K562 (cell line): ENCODE measurements at regions not wholly inside any gene's neighbourhood (a gene's known extent, or its start where the extent isn't known, plus 50 kb on each side); places are given as distances from the start of the nearest gene placed in this dataset.

Source experiments
- ATAC-seq: fragments of 200-7000 bp; cut with Tn5 transposase; 3 replicates; pipeline ENCODE4 v1.9.1; 2020; ENCODE audit warnings: moderate library complexity
- BruUV-seq: library from RNA; stranded (reverse); fragments of 400-500 nt; replicated peaks from 2 replicates; lab custom pipeline; 2021; lab: Mats Ljungman, UMichigan
- CTCF ChIA-PET: fragments of 300-600 bp; formaldehyde crosslinking; extraction: SDS; loops from one replicate; lab custom pipeline; 2021; ENCODE audit warnings: low intra/inter-chr PET ratio; lab: Yijun Ruan, JAX
- POLR2A ChIA-PET: fragments of 300-600, 350-650 bp; sonication (Branson Sonifier 250); formaldehyde crosslinking; extraction: SDS; loops from one replicate; lab custom pipeline; 2021; ENCODE audit warnings: antibody characterized with exemption, inconsistent platforms; lab: Yijun Ruan, JAX
- DNase-seq, 4 experiments: peaks; one replicate each; pipeline versions ENCODE4 v3.0.0 to v3.0.0-alpha.2; 2011 to 2018; ENCODE audit warnings: low spot score in 3 of 4, mixed read lengths in 3 of 4; ENCODE audit errors: extremely low read depth in 1 of 4
- FAIRE-seq: peaks from 2 replicates; lab custom pipeline; 2011; peaks lifted over from hg19 to GRCh38; lab: Jason Lieb, UNC
- H2AFZ ChIP-seq: 2 replicates; pipeline ENCODE4 v1.6.0; 2011; ENCODE audit warnings: low read depth, low read length, control low read depth, inconsistent platforms
- H3K27ac ChIP-seq: fragments of 200-600 bp; 3 replicates; pipeline ENCODE4 v1.8.0; 2011; ENCODE audit warnings: low read depth, mild to moderate bottlenecking, control low read depth, inconsistent platforms, low read length, moderate library complexity, mixed read lengths; ENCODE audit errors: extremely low read depth
- H3K27me3 ChIP-seq, 2 experiments: fragments of 300-600 bp in 1 of 2; 2 replicates in 1 of 2; 3 replicates in 1 of 2; pipeline versions ENCODE4 v1.6.0 to v1.8.0; 2011; ENCODE audit warnings: inconsistent platforms in 2 of 2, low read length in 2 of 2, mild to moderate bottlenecking in 1 of 2, mixed read lengths in 1 of 2, moderate library complexity in 1 of 2; ENCODE audit not compliant: control insufficient read depth in 2 of 2, insufficient read depth in 2 of 2
- H3K36me3 ChIP-seq: fragments of 300-600 bp; 3 replicates; pipeline ENCODE4 v1.8.0; 2011; ENCODE audit warnings: mild to moderate bottlenecking, low read length, inconsistent platforms; ENCODE audit not compliant: control insufficient read depth, insufficient read depth
- H3K4me1 ChIP-seq, 2 experiments: fragments of 200-600 bp in 1 of 2; replicated peaks in 1 of 2; 2 replicates in 1 of 2; 3 replicates in 1 of 2; pipeline versions ENCODE4 v1.5.1 to v1.8.0; 2011; ENCODE audit warnings: inconsistent platforms in 2 of 2, low read length in 2 of 2, mild to moderate bottlenecking in 1 of 2, mixed read lengths in 1 of 2, moderate library complexity in 1 of 2; ENCODE audit not compliant: control insufficient read depth in 2 of 2, insufficient read depth in 2 of 2
- H3K4me2 ChIP-seq: 2 replicates; pipeline ENCODE4 v1.6.1; 2011; ENCODE audit warnings: low read length, control low read depth, inconsistent platforms, mixed read lengths; ENCODE audit not compliant: insufficient read depth
- H3K4me3 ChIP-seq: fragments of 200-600 bp; sonication (generic), shearing (Covaris generic); 2 replicates; pipeline ENCODE4 v1.5.1; 2016; ENCODE audit warnings: control low read depth, inconsistent platforms
- H3K79me2 ChIP-seq: fragments of 200-600 bp; 3 replicates; pipeline ENCODE4 v1.8.0; 2011; ENCODE audit warnings: low read length, inconsistent platforms; ENCODE audit not compliant: control insufficient read depth, insufficient read depth
- H3K9ac ChIP-seq, 2 experiments: 2 replicates each; pipeline versions ENCODE4 v1.6.0 to v1.6.1; 2011; ENCODE audit warnings: low read depth in 2 of 2, low read length in 2 of 2, control low read depth in 1 of 2, inconsistent platforms in 1 of 2, mild to moderate bottlenecking in 1 of 2, mixed read lengths in 1 of 2; ENCODE audit not compliant: insufficient read depth in 1 of 2
- H3K9me1 ChIP-seq: one replicate; pipeline ENCODE4 v1.6.0; 2011; ENCODE audit warnings: inconsistent platforms, mild to moderate bottlenecking, low read length, moderate library complexity; ENCODE audit not compliant: control insufficient read depth, insufficient read depth
- H3K9me3 ChIP-seq: replicated peaks from 2 replicates; pipeline ENCODE4 v1.5.1; 2011; ENCODE audit warnings: low read depth, low read length, inconsistent platforms; ENCODE audit not compliant: control insufficient read depth, insufficient read depth
- H4K20me1 ChIP-seq: replicated peaks from 2 replicates; pipeline ENCODE4 v1.6.1; 2011; ENCODE audit warnings: low read length, inconsistent platforms, mixed read lengths; ENCODE audit not compliant: control insufficient read depth, insufficient read depth
- BCL6 ChIP-seq: fragments of 250-450 bp; sonication (Bioruptor Pico); IDR thresholded peaks from 2 replicates; pipeline ENCODE4 v1.4.0; 2020
- BRCA1 ChIP-seq, 2 experiments: fragments of 450-650 bp in 1 of 2; sonication (generic) in 1 of 2; formaldehyde crosslinking in 1 of 2; IDR thresholded peaks; 2 replicates each; pipeline versions ENCODE4 v1.5.0 to v1.6.1; 2017 to 2020; ENCODE audit warnings: mild to moderate bottlenecking in 1 of 2, missing genetic modification reagents in 1 of 2
- BRD4 ChIP-seq: fragments of 200-600 bp; sonication (generic); IDR thresholded peaks from 2 replicates; pipeline ENCODE4 v1.6.1; 2017; ENCODE audit warnings: inconsistent platforms
- CC2D1A ChIP-seq: fragments of 450-650 bp; IDR thresholded peaks from 2 replicates; pipeline ENCODE4 v1.6.1; 2017; ENCODE audit warnings: mild to moderate bottlenecking
- ELF2 ChIP-seq: fragments of 250-450 bp; sonication (Bioruptor Pico); IDR thresholded peaks from 2 replicates; pipeline ENCODE4 v1.5.0; 2021; ENCODE audit warnings: mild to moderate bottlenecking
- HDAC2 ChIP-seq: fragments of 450-650 bp; IDR thresholded peaks from 2 replicates; pipeline ENCODE4 v1.6.1; 2016; ENCODE audit warnings: mild to moderate bottlenecking
- HIVEP1 ChIP-seq: fragments of 250-450 bp; sonication (Bioruptor Pico); IDR thresholded peaks from 2 replicates; pipeline ENCODE4 v1.4.0; 2020; ENCODE audit warnings: mild to moderate bottlenecking
- ID3 ChIP-seq, 2 experiments: fragments of 250-450 bp in 1 of 2; fragments of 450-650 bp in 1 of 2; sonication (Bioruptor Pico) in 1 of 2; IDR thresholded peaks; 2 replicates each; pipeline versions ENCODE4 v1.6.1 to v1.8.0; 2016 to 2021; ENCODE audit warnings: mild to moderate bottlenecking in 2 of 2, moderate library complexity in 2 of 2, missing compliant biosample characterization in 1 of 2, missing genetic modification characterization in 1 of 2
- MCM2 ChIP-seq: fragments of 450-650 bp; IDR thresholded peaks from 2 replicates; pipeline ENCODE4 v1.6.1; 2017; ENCODE audit warnings: low read depth, mild to moderate bottlenecking
- NR0B1 ChIP-seq: fragments of 450-650 bp; IDR thresholded peaks from one replicate; pipeline ENCODE4 v1.6.1; 2018; ENCODE audit warnings: mild to moderate bottlenecking, moderate library complexity; ENCODE audit not compliant: partially characterized antibody
- PHF21A ChIP-seq: fragments of 450-650 bp; IDR thresholded peaks from 2 replicates; pipeline ENCODE4 v1.6.1; 2017; ENCODE audit warnings: low read depth, borderline replicate concordance
- POLR3A ChIP-seq: IDR thresholded peaks from 2 replicates; pipeline ENCODE4 v1.6.1; 2011; ENCODE audit warnings: borderline replicate concordance, mild to moderate bottlenecking, moderate library complexity; ENCODE audit not compliant: insufficient read length, insufficient read depth; ENCODE audit errors: extremely low read depth
- RHOXF2B ChIP-seq: fragments of 250-450 bp; sonication (Bioruptor Pico); conservative IDR thresholded peaks from 2 replicates; pipeline ENCODE4 v1.5.1; 2021
- TEAD1 ChIP-seq, 2 experiments: fragments of 450-650 bp in 1 of 2; sonication (generic) in 1 of 2; formaldehyde crosslinking; IDR thresholded peaks; 2 replicates each; pipeline versions ENCODE4 v1.4.0 to v1.8.0; 2020 to 2022; ENCODE audit warnings: mild to moderate bottlenecking in 2 of 2, missing genetic modification reagents in 1 of 2
- XRCC3 ChIP-seq: fragments of 450-650 bp; IDR thresholded peaks from 2 replicates; pipeline ENCODE4 v1.6.1; 2017; ENCODE audit warnings: mild to moderate bottlenecking, moderate library complexity
- ZBTB2 ChIP-seq: fragments of 450-650 bp; IDR thresholded peaks from 2 replicates; pipeline ENCODE4 v1.6.1; 2016; ENCODE audit warnings: antibody characterized with exemption
- ZFP30 ChIP-seq: fragments of 250-450 bp; sonication (Bioruptor Pico); IDR thresholded peaks from 2 replicates; pipeline ENCODE4 v1.8.0; 2022; ENCODE audit warnings: moderate library complexity, mild to moderate bottlenecking, inconsistent platforms, borderline replicate concordance
- ZNF75A ChIP-seq: fragments of 450-650 bp; formaldehyde crosslinking; IDR thresholded peaks from 2 replicates; pipeline ENCODE4 v1.4.0; 2020; ENCODE audit warnings: mild to moderate bottlenecking
- ZSCAN32 ChIP-seq: fragments of 450-650 bp; formaldehyde crosslinking; IDR thresholded peaks from 2 replicates; pipeline ENCODE4 v1.4.0; 2020; ENCODE audit warnings: mild to moderate bottlenecking, moderate library complexity
- ZZZ3 ChIP-seq: fragments of 450-650 bp; IDR thresholded peaks from 2 replicates; pipeline ENCODE4 v1.6.1; 2016; ENCODE audit warnings: antibody characterized with exemption, mild to moderate bottlenecking, moderate library complexity
- WGBS: fragments of 100-300 bp; shearing (Covaris generic); methylation state at CpG from one replicate; pipeline ENCODE4 v1.1.6; 2016; ENCODE audit warnings: low coverage, mixed read lengths; ENCODE audit not compliant: insufficient coverage; ENCODE audit errors: missing lambda C conversion rate; 5-methylcytosine and 5-hydroxymethylcytosine counted together
- in situ Hi-C: fragments of 300-500 bp; cut with MboI; formaldehyde crosslinking; loops from 4 replicates; pipeline ENCODE4 v1.15.0; 2018; ENCODE audit warnings: inconsistent platforms, mixed read lengths
- intact Hi-C: fragments of 100-400 bp; cut with micrococcal nuclease; formaldehyde crosslinking; loops from 2 replicates; pipeline ENCODE4 v1.14.2; 2022

GRCh38 chr2:126831234-126832005 lies 67.3 kb upstream of the TEX51 start:
- Histone ChIP-seq H4K20me1 (no peaks in the 10 kb centered on the region), H3K4me3 (no peak overlapping the region), H3K27me3 (peaks cover 0 to 24% of the 10 kb centered on the region in 2 experiments; a peak in 2 of 5 replicates), H3K9me3 (no peaks in the 10 kb centered on the region), H3K4me2 (no peak overlapping the region), H3K9ac (no peak overlapping the region), H3K4me1 (no peaks in the 10 kb centered on the region), H3K36me3 (no peaks in the 10 kb centered on the region), H3K27ac (no peak overlapping the region), H2AFZ (no peak overlapping the region), H3K79me2 (no peaks in the 10 kb centered on the region), H3K9me1 (no peaks in the 10 kb centered on the region)
- no peak for DNase-seq
- 2% methylated on average over 14 of the region's 14 CpGs for WGBS
- no peak for ATAC-seq
- TF ChIP-seq ZNF75A (CRISPR knock-in tag) (no peak), PHF21A (no peak), ZBTB2 (no peak), HDAC2 (no peak), ZFP30 (CRISPR knock-in tag) (no peak), RHOXF2B (no peak), ZZZ3 (no peak), MCM2 (no peak), ELF2 (CRISPR knock-in tag) (no peak), POLR3A (no peak), HIVEP1 (CRISPR knock-in tag) (no peak), BRD4 (no peak), TEAD1 (CRISPR knock-in tag; IDR thresholded peaks at IDR 0.05) (no peak), BCL6 (CRISPR knock-in tag) (no peak), ID3 (CRISPR knock-in tag; IDR thresholded peaks at IDR 0.05) (no peak), ID3 (tag; IDR thresholded peaks at IDR 0.05) (no peak), CC2D1A (no peak), BRCA1 (IDR thresholded peaks at IDR 0.05) (no peak), BRCA1 (CRISPR knock-in tag; IDR thresholded peaks at IDR 0.05) (no peak), NR0B1 (no peak), ZSCAN32 (CRISPR knock-in tag) (no peak), XRCC3 (no peak)
- intact Hi-C loops = no loop called here
- BruUV-seq = no TSS peak
- in situ Hi-C loops = no loop called here
- FAIRE-seq = no peak
- ChIA-PET CTCF (no interaction called here), POLR2A (no interaction called here)
